Thyroid gland (tissue), 4 donors: ENCODE measurements at regions not wholly inside any gene's neighbourhood (a gene's known extent, or its start where the extent isn't known, plus 50 kb on each side); places are given as distances from the start of the nearest gene placed in this dataset.

ENCODE experiments used
- DNase-seq, 2 donors: peaks; one replicate each; pipeline ENCODE4 v3.0.0-alpha.2; 2019
- H3K27ac ChIP-seq, 3 donors: fragments of 200-600 bp; sonication (generic); 1 replicate in 2 of 3; 2 replicates in 1 of 3; pipeline ENCODE4 v1.5.1; 2016 to 2019; ENCODE audit warnings: mild to moderate bottlenecking in 1 of 3, moderate library complexity in 1 of 3
- H3K27me3 ChIP-seq: fragments of 200-600 bp; sonication (generic); one replicate; pipeline ENCODE4 v1.5.1; 2019
- H3K36me3 ChIP-seq, 2 donors: fragments of 200-600 bp; sonication (generic); one replicate each; pipeline ENCODE4 v1.5.1; 2016 to 2019
- H3K4me1 ChIP-seq, 2 donors: fragments of 200-600 bp; sonication (generic); one replicate each; pipeline ENCODE4 v1.5.1; 2017 to 2019
- H3K4me3 ChIP-seq, 3 donors: fragments of 200-600 bp; sonication (generic); replicated peaks in 1 of 3; 1 replicate in 2 of 3; 2 replicates in 1 of 3; pipeline ENCODE4 v1.5.1; 2016; ENCODE audit warnings: mild to moderate bottlenecking in 1 of 3
- H3K9me3 ChIP-seq: fragments of 200-600 bp; sonication (generic); one replicate; pipeline ENCODE4 v1.5.1; 2017
- POLR2A ChIP-seq, 2 donors: fragments of 450-650 bp; IDR thresholded peaks; one replicate each; pipeline ENCODE4 v1.6.1; 2017; ENCODE audit warnings: antibody characterized with exemption in 2 of 2, mild to moderate bottlenecking in 2 of 2, moderate library complexity in 1 of 2
- WGBS, 2 donors: methylation state at CpG; one replicate each; pipeline ENCODE4 v1.1.5; 2017; 5-methylcytosine and 5-hydroxymethylcytosine counted together
- intact Hi-C: fragments of 100-400 bp; cut with DNase I; formaldehyde crosslinking; loops from one replicate; pipeline ENCODE4 v1.15.1; 2023
- TF ChIP-seq, protein P1 (sequence below), 6 experiments: fragments of 200-600 bp in 3 of 6; fragments of 450-650 bp in 3 of 6; sonication (generic) in 3 of 6; IDR thresholded peaks; one replicate each; pipeline ENCODE4 v1.5.1; 2016 to 2019; ENCODE audit warnings: antibody characterized with exemption in 6 of 6, mild to moderate bottlenecking in 2 of 6, inconsistent platforms in 1 of 6, moderate library complexity in 1 of 6

DNA sequence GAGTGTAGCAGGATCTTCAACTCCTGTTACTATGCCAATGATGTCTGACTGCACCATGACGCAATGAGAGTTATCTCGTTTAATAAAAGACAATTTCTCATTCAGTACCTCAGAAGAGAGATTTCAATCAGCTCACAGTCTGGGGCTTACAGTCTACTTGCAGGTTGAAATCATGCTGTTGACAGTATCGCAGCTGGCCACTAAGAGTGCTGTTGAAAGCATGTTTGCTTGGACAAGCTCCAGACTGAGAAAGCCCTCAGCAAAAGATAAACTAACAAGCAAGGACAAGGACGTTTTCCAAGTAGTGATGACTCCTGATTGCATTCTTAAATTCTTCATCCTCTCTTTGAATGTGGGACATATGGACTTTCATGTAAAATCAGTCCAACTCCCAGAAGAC, 145.2 kb upstream of the SYT4 start:
- no peak for TF ChIP-seq POLR2A (IDR thresholded peaks at IDR 0.05)
- TF ChIP-seq, protein P1, sequence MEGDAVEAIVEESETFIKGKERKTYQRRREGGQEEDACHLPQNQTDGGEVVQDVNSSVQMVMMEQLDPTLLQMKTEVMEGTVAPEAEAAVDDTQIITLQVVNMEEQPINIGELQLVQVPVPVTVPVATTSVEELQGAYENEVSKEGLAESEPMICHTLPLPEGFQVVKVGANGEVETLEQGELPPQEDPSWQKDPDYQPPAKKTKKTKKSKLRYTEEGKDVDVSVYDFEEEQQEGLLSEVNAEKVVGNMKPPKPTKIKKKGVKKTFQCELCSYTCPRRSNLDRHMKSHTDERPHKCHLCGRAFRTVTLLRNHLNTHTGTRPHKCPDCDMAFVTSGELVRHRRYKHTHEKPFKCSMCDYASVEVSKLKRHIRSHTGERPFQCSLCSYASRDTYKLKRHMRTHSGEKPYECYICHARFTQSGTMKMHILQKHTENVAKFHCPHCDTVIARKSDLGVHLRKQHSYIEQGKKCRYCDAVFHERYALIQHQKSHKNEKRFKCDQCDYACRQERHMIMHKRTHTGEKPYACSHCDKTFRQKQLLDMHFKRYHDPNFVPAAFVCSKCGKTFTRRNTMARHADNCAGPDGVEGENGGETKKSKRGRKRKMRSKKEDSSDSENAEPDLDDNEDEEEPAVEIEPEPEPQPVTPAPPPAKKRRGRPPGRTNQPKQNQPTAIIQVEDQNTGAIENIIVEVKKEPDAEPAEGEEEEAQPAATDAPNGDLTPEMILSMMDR (IDR thresholded peaks at IDR 0.05), result peak in 4 of 6 experiments; percentile 6 to 31 (median 18)
- Histone ChIP-seq H3K9me3 (no peaks in the 10 kb centered on the region), H3K4me1 (no peaks in the 10 kb centered on the region), H3K4me3 (no peak overlapping the region), H3K27me3 (no peaks in the 10 kb centered on the region), H3K36me3 (no peaks in the 10 kb centered on the region), H3K27ac (no peak overlapping the region)
- intact Hi-C loops, result no loop called here
- DNase-seq, result peak; percentile 21 to 33
- WGBS, 2 donors, result 14 to 21% methylated on average over 4 of the region's 4 CpGs

DNA sequence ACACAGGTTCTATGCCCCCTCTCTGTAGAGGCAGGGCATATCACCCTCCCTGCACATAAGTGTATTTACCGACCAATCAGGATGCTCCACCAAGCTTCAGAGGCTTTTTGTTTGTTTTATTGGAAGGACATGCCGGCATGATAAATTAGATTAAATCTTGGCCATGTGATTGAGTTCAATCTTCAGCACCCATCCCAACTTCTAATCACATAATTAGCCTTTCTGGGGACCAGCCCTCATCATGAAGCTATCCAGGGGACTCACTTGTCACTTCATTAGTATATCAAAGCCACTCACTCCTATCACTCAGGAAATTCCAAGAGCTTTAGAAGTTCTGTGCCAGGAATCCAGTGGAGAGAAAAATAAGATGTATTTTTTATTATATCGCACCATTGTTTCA, 158.6 kb upstream of the SYT4 start:
- H3K27me3 ChIP-seq, result no peaks in the 10 kb centered on the region
- no peak overlapping the region for H3K4me3 ChIP-seq
- TF ChIP-seq, protein P1 (IDR thresholded peaks at IDR 0.05), result no peak
- no peak for TF ChIP-seq POLR2A (IDR thresholded peaks at IDR 0.05)
- DNase-seq, result no peak
- no peaks in the 10 kb centered on the region for H3K9me3 ChIP-seq
- H3K27ac ChIP-seq, result no peak overlapping the region
- intact Hi-C loops, result no loop called here
- WGBS, 2 donors, result 87 to 88% methylated on average over 3 of the region's 3 CpGs
- H3K4me1 ChIP-seq, result no peaks in the 10 kb centered on the region
- no peaks in the 10 kb centered on the region for H3K36me3 ChIP-seq

DNA sequence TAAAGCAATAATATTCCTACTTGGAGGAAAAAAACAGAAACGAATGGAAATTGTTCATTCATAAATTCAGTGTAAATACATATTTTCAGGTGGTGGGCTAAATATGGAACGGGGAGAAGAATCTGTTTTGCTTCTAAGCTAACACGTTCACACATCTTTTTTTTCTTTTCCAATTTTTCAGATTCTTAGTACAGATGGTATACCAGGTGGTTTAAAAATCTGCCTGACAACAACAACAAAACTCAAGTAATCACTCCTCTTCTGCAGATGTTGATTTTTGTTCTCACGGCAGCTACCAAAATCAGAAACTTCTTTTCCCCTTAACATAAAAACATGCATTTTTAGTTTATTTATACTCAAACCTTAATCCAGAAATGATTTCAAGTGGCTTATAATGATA, 164.8 kb upstream of the SYT4 start:
- no peak overlapping the region for H3K27ac ChIP-seq
- no peak for DNase-seq
- H3K36me3 ChIP-seq, result no peaks in the 10 kb centered on the region
- WGBS, 2 donors, result 80 to 83% methylated on average over 4 of the region's 4 CpGs
- intact Hi-C loops, result no loop called here
- H3K4me3 ChIP-seq, result no peak overlapping the region
- no peaks in the 10 kb centered on the region for H3K4me1 ChIP-seq
- TF ChIP-seq POLR2A (IDR thresholded peaks at IDR 0.05), result no peak
- TF ChIP-seq, protein P1 (IDR thresholded peaks at IDR 0.05), result no peak
- no peaks in the 10 kb centered on the region for H3K27me3 ChIP-seq
- H3K9me3 ChIP-seq, result no peaks in the 10 kb centered on the region

DNA sequence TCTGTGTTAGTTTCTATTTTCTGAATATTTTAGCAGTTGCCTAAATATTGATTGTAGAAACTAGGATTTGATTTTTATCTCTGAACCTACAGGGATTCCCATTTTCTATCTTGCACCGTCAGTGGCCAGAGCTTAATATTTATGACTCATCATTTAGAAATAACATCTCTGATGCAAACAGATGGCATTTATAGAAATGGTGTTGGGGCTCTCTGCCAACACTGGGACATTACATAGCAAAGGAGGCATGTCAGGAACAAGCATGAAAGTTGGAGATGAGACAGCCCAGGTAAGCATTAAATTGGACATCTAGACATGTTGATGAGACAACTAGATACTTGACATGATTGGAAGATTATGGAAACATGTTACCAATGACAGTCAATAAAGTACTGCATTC, 165.3 kb upstream of the SYT4 start:
- no peaks in the 10 kb centered on the region for H3K4me1 ChIP-seq
- DNase-seq, result no peak
- H3K36me3 ChIP-seq, result no peaks in the 10 kb centered on the region
- no peak for TF ChIP-seq POLR2A (IDR thresholded peaks at IDR 0.05)
- TF ChIP-seq, protein P1 (IDR thresholded peaks at IDR 0.05), result no peak
- H3K9me3 ChIP-seq, result no peaks in the 10 kb centered on the region
- intact Hi-C loops, result no loop called here
- H3K4me3 ChIP-seq, result no peak overlapping the region
- no peaks in the 10 kb centered on the region for H3K27me3 ChIP-seq
- H3K27ac ChIP-seq, result no peak overlapping the region
- 88 to 89% methylated on average over 1 of the region's 1 CpG for WGBS, 2 donors

DNA sequence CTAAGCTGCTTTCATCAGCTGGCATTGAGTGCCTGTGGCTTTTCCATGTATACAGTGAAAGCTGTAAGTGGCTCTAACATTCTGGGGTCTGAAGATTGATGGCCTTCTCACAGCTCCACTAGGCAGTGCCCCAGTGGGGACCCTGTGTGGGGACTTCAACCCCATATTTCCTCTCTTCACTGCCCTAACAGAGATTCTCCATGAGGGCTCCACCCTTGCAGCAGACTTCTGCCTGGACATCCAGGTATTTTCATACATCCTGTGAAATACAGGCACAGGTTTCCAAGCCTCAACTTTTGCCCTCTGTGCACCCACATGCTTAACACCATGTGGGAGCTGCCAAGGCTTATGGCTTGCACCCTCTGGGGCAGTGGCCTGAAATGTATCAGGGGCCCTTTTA, 188.2 kb upstream of the SYT4 start:
- no peak overlapping the region for H3K27ac ChIP-seq
- intact Hi-C loops, result no loop called here
- H3K4me1 ChIP-seq, result no peaks in the 10 kb centered on the region
- TF ChIP-seq, protein P1 (IDR thresholded peaks at IDR 0.05), result no peak
- no peak for TF ChIP-seq POLR2A (IDR thresholded peaks at IDR 0.05)
- no peaks in the 10 kb centered on the region for H3K27me3 ChIP-seq
- H3K9me3 ChIP-seq, result no peaks in the 10 kb centered on the region
- H3K36me3 ChIP-seq, result no peaks in the 10 kb centered on the region
- no peak for DNase-seq
- H3K4me3 ChIP-seq, result no peak overlapping the region
